HL-60 (cell line): ENCODE measurements at regions not wholly inside any gene's neighbourhood (a gene's known extent, or its start where the extent isn't known, plus 50 kb on each side); places are given as distances from the start of the nearest gene placed in this dataset.
"Not testable (repeated sequence)": the region's sequence is repeated elsewhere in the genome, so short reads cannot be mapped to it uniquely, and the experiment has no call there.

Source experiments
- DNase-seq, 2 experiments: peaks; one replicate each; pipeline ENCODE4 v3.0.0-alpha.2; 2010 to 2020; ENCODE audit warnings: low read depth in 1 of 2, low spot score in 1 of 2
- H3K27ac ChIP-seq: fragments of 250-450 bp; sonication (Bioruptor Pico); replicated peaks from 2 replicates; pipeline ENCODE4 v1.5.1; 2020; ENCODE audit warnings: mild to moderate bottlenecking, moderate library complexity
- H3K27me3 ChIP-seq: fragments of 250-450 bp; sonication (Bioruptor Pico); 2 replicates; pipeline ENCODE4 v1.5.1; 2021; ENCODE audit warnings: mild to moderate bottlenecking, moderate library complexity; ENCODE audit not compliant: insufficient read depth, poor library complexity, severe bottlenecking
- H3K4me3 ChIP-seq: replicated peaks from 2 replicates; pipeline ENCODE4 v1.5.1; 2011; ENCODE audit warnings: mild to moderate bottlenecking, control low read depth, low read length; ENCODE audit not compliant: insufficient read depth
- CTCF ChIP-seq: IDR thresholded peaks from one replicate; pipeline ENCODE4 v1.5.1; 2011; ENCODE audit warnings: low read length, control low read depth, inconsistent platforms; ENCODE audit not compliant: insufficient read depth
- GABPA ChIP-seq: IDR thresholded peaks from 2 replicates; pipeline ENCODE4 v1.6.1; 2012; ENCODE audit warnings: low read depth
- POLR2AphosphoS5 ChIP-seq: IDR thresholded peaks from 2 replicates; pipeline ENCODE4 v1.6.1; 2012; ENCODE audit warnings: low read depth
- REST ChIP-seq: IDR thresholded peaks from 2 replicates; pipeline ENCODE4 v1.6.1; 2012; ENCODE audit warnings: low read depth; ENCODE audit not compliant: insufficient replicate concordance
- SPI1 ChIP-seq: IDR thresholded peaks from 2 replicates; pipeline ENCODE4 v1.6.1; 2012; ENCODE audit warnings: low read depth, mild to moderate bottlenecking, borderline replicate concordance

- Histone ChIP-seq H3K27me3 (no peaks in the 10 kb centered on the region), H3K27ac (no peak overlapping the region), H3K4me3 (no peak overlapping the region)
- TF ChIP-seq GABPA (no peak), CTCF (no peak), SPI1 (no peak), POLR2AphosphoS5 (no peak), REST (no peak)
- DNase-seq, result no peak
These were observed 205.5 kb downstream of the NPR3 start for GRCh38 chr5:32916648-32917047.

- Histone ChIP-seq H3K4me3 (no peak overlapping the region), H3K27ac (no peak overlapping the region), H3K27me3 (peaks cover 2% of the 10 kb centered on the region)
- TF ChIP-seq GABPA (no peak), SPI1 (no peak), CTCF (no peak)
- DNase-seq, result no peak
These were observed 217.6 kb downstream of the NPR3 start for GRCh38 chr5:32928761-32929160.

GRCh38 chr5:32931438-32931837 lies 220.3 kb downstream of the NPR3 start:
- not testable (repeated sequence) for DNase-seq, H3K27me3 ChIP-seq, H3K4me3 ChIP-seq, H3K27ac ChIP-seq

GRCh38 chr5:32932241-32932935 lies 221.3 kb downstream of the NPR3 start:
- DNase-seq, result no peak
- no peak overlapping the region for H3K4me3 ChIP-seq
- peaks cover 2% of the 10 kb centered on the region for H3K27me3 ChIP-seq
- TF ChIP-seq REST (no peak), SPI1 (no peak), POLR2AphosphoS5 (no peak), CTCF (no peak), GABPA (no peak)
- H3K27ac ChIP-seq, result no peak overlapping the region
